OCI-LY1 (cell line): ENCODE measurements at regions not wholly inside any gene's neighbourhood (a gene's known extent, or its start where the extent isn't known, plus 50 kb on each side); places are given as distances from the start of the nearest gene placed in this dataset.

Source experiments
- EZH2 ChIP-seq: fragments of 200-600 bp; sonication (generic), shearing (Covaris generic); IDR thresholded peaks from 2 replicates; pipeline ENCODE4 v1.8.0; 2017; ENCODE audit warnings: borderline replicate concordance, mixed run types, mild to moderate bottlenecking, antibody characterized with exemption, low read length, moderate library complexity, mixed read lengths
- TF ChIP-seq, protein P1 (sequence below): fragments of 200-600 bp; sonication (generic), shearing (Covaris generic); IDR thresholded peaks from 2 replicates; pipeline ENCODE4 v1.5.1; 2017; ENCODE audit warnings: mild to moderate bottlenecking, antibody characterized with exemption, low read length, moderate library complexity, mixed read lengths

DNA sequence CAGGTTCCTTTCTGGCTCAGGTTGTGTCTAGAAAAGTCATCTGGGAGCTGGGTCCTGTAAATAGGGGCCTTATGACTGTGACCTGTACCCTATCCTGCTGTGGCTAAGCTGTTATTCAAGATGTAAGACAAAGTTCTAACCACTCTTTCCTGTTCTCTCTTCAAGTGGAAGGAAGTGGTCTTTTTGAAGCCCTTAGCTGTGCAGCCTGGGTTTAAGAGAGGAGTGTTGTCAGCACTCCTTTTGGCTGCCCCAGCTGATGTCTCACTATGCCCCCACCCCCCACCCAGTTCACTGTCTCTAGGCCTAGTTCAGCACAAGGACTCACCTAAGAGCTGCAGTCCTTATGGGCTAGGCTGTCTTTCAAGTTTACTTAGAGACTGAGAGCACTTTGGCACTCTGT lies 1069.5 kb downstream of the FAM133A start:
- TF ChIP-seq EZH2 = no peak
- TF ChIP-seq, protein P1, sequence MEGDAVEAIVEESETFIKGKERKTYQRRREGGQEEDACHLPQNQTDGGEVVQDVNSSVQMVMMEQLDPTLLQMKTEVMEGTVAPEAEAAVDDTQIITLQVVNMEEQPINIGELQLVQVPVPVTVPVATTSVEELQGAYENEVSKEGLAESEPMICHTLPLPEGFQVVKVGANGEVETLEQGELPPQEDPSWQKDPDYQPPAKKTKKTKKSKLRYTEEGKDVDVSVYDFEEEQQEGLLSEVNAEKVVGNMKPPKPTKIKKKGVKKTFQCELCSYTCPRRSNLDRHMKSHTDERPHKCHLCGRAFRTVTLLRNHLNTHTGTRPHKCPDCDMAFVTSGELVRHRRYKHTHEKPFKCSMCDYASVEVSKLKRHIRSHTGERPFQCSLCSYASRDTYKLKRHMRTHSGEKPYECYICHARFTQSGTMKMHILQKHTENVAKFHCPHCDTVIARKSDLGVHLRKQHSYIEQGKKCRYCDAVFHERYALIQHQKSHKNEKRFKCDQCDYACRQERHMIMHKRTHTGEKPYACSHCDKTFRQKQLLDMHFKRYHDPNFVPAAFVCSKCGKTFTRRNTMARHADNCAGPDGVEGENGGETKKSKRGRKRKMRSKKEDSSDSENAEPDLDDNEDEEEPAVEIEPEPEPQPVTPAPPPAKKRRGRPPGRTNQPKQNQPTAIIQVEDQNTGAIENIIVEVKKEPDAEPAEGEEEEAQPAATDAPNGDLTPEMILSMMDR = no peak
